HTR-8/SVneo (cell line): ENCODE measurements at regions not wholly inside any gene's neighbourhood (a gene's known extent, or its start where the extent isn't known, plus 50 kb on each side); places are given as distances from the start of the nearest gene placed in this dataset.
"Not testable (repeated sequence)": the region's sequence is repeated elsewhere in the genome, so short reads cannot be mapped to it uniquely, and the experiment has no call there.

Experiments used
- DNase-seq: peaks from one replicate; pipeline ENCODE4 v3.0.0; 2011; ENCODE audit warnings: low spot score, mixed read lengths; ENCODE audit not compliant: insufficient read length
- FAIRE-seq: peaks from 2 replicates; lab custom pipeline; 2011; peaks lifted over from hg19 to GRCh38; lab: Jason Lieb, UNC

GRCh38 chr2:192413812-192414681 is 219.3 kb upstream of the TMEFF2 start:
- FAIRE-seq (peak; percentile 16), DNase-seq (no peak)

- not testable (repeated sequence) for DNase-seq, FAIRE-seq
These were observed 218.1 kb upstream of the TMEFF2 start for GRCh38 chr2:192412866-192413265.

GRCh38 chr2:192412394-192412793 is 217.7 kb upstream of the TMEFF2 start:
- FAIRE-seq (no peak), DNase-seq (no peak)

GRCh38 chr2:192411755-192412154 is 217.0 kb upstream of the TMEFF2 start:
- FAIRE-seq: no peak
- DNase-seq: no peak

- FAIRE-seq: no peak
These were observed 215.6 kb upstream of the TMEFF2 start for GRCh38 chr2:192410319-192410718.

GRCh38 chr2:192407692-192408091 is 213.0 kb upstream of the TMEFF2 start:
- FAIRE-seq: no peak
- DNase-seq: no peak

More at GRCh38 chr2:192410319-192410718, 215.6 kb upstream of the TMEFF2 start:
- no peak for DNase-seq

- FAIRE-seq (peak; percentile 23), DNase-seq (no peak)
These were observed 203.5 kb upstream of the TMEFF2 start for GRCh38 chr2:192398236-192398635.

GRCh38 chr2:192394605-192395004 is 199.9 kb upstream of the TMEFF2 start:
- no peak for DNase-seq
- no peak for FAIRE-seq

- DNase-seq: no peak
- FAIRE-seq: no peak
These were observed 196.3 kb upstream of the TMEFF2 start for GRCh38 chr2:192391041-192391440.

GRCh38 chr2:192390401-192390800 is 195.7 kb upstream of the TMEFF2 start:
- DNase-seq (no peak), FAIRE-seq (no peak)

- FAIRE-seq, DNase-seq: not testable (repeated sequence)
These were observed 189.5 kb upstream of the TMEFF2 start for GRCh38 chr2:192384191-192384590.

- DNase-seq (no peak), FAIRE-seq (no peak)
These were observed 186.3 kb upstream of the TMEFF2 start for GRCh38 chr2:192381082-192381481.

- no peak for DNase-seq
- no peak for FAIRE-seq
These were observed 185.0 kb upstream of the TMEFF2 start for GRCh38 chr2:192379736-192380135.

GRCh38 chr2:192377173-192377572 is 182.4 kb upstream of the TMEFF2 start:
- FAIRE-seq (no peak), DNase-seq (no peak)

- DNase-seq (no peak), FAIRE-seq (no peak)
These were observed 179.0 kb upstream of the TMEFF2 start for GRCh38 chr2:192373754-192374153.

- no peak for FAIRE-seq
These were observed 178.5 kb upstream of the TMEFF2 start for GRCh38 chr2:192373221-192373620.

GRCh38 chr2:192369969-192370368 is 175.2 kb upstream of the TMEFF2 start:
- FAIRE-seq (no peak), DNase-seq (no peak)

More at GRCh38 chr2:192373221-192373620, 178.5 kb upstream of the TMEFF2 start:
- no peak for DNase-seq

GRCh38 chr2:192357217-192357616 is 162.5 kb upstream of the TMEFF2 start:
- no peak for FAIRE-seq

GRCh38 chr2:192354512-192355244 is 159.9 kb upstream of the TMEFF2 start:
- DNase-seq (no peak), FAIRE-seq (no peak)

More at GRCh38 chr2:192357217-192357616, 162.5 kb upstream of the TMEFF2 start:
- no peak for DNase-seq

GRCh38 chr2:192347542-192347941 is 152.8 kb upstream of the TMEFF2 start:
- FAIRE-seq: no peak
- no peak for DNase-seq

GRCh38 chr2:192345287-192345686 is 150.6 kb upstream of the TMEFF2 start:
- FAIRE-seq: no peak
- DNase-seq: no peak
